Ectodermal cell (in vitro differentiated cells): ENCODE measurements at regions not wholly inside any gene's neighbourhood (a gene's known extent, or its start where the extent isn't known, plus 50 kb on each side); places are given as distances from the start of the nearest gene placed in this dataset.
"Not testable (repeated sequence)": the region's sequence is repeated elsewhere in the genome, so short reads cannot be mapped to it uniquely, and the experiment has no call there.

ENCODE experiments used
- H3K27ac ChIP-seq: 2 replicates; pipeline ENCODE4 v1.7.0; 2013; ENCODE audit warnings: mild to moderate bottlenecking, low read depth, low read length; ENCODE audit not compliant: insufficient read depth, poor library complexity, severe bottlenecking
- H3K27me3 ChIP-seq: 2 replicates; pipeline ENCODE4 v1.7.0; 2013; ENCODE audit warnings: mild to moderate bottlenecking, low read length; ENCODE audit not compliant: insufficient read depth, control insufficient read depth, poor library complexity, severe bottlenecking
- H3K36me3 ChIP-seq: one replicate; pipeline ENCODE4 v1.7.0; 2013; ENCODE audit warnings: low read length; ENCODE audit not compliant: control insufficient read depth, insufficient read depth
- H3K4me1 ChIP-seq: one replicate; pipeline ENCODE4 v1.7.0; 2013; ENCODE audit warnings: low read length; ENCODE audit not compliant: control insufficient read depth, insufficient read depth
- H3K4me3 ChIP-seq: 2 replicates; pipeline ENCODE4 v1.7.0; 2013; ENCODE audit warnings: low read depth, low read length, control low read depth; ENCODE audit not compliant: insufficient read depth
- H3K9me3 ChIP-seq: 2 replicates; pipeline ENCODE4 v1.7.0; 2013; ENCODE audit warnings: mild to moderate bottlenecking, low read length, moderate library complexity; ENCODE audit not compliant: control insufficient read depth
- WGBS, 2 experiments: methylation state at CpG; one replicate each; pipeline ENCODE4 v1.1.7; 2013; ENCODE audit warnings: missing lambda C conversion rate in 2 of 2; 5-methylcytosine and 5-hydroxymethylcytosine counted together

DNA sequence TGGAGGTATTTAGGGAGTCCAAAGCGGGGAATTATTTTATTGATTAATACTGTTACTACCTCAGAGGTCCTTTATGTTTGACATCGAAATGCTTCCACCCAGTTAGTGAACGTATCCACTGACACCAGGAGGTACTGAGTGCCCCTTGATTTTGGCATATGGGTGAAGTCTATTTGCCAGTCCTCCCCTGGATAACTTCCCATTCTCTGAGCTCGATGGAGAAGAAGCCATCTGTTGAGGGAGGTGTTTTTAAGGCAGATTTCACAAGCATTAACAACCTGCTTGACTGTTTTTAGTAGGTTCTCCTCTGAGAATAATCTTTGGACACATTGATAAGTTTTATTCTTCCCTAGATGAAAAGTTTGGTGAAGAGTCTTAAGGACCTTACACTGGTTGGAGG, 165.3 kb upstream of the NREP start:
- Histone ChIP-seq H3K27me3 (no peaks in the 10 kb centered on the region), H3K4me3 (no peak overlapping the region), H3K9me3 (no peaks in the 10 kb centered on the region), H3K27ac (no peak overlapping the region), H3K36me3 (no peaks in the 10 kb centered on the region), H3K4me1 (no peaks in the 10 kb centered on the region)
- WGBS, 2 experiments: 93 to 94% methylated on average over 4 of the region's 4 CpGs

DNA sequence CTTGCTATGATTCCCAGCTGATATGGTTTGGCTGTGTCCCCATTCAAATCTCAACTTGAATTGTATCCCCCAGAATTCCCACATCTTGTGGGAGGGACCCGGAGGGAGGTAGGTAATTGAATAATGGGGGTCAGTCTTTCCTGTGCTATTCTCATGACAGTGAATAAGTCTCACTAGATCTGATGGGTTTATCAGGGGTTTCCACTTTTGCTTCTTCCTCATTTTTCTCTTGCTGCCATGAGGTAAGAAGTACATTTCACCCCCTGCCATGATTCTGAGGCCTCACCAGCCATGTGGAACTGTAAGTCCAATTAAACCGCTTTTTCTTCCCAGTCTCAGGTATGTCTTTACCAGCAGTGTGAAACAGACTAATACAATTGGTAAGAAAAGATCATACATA, 164.7 kb upstream of the NREP start:
- H3K4me1 ChIP-seq, H3K4me3 ChIP-seq, H3K9me3 ChIP-seq, H3K27ac ChIP-seq, H3K27me3 ChIP-seq, H3K36me3 ChIP-seq: not testable (repeated sequence)
- 91 to 100% methylated on average over 1 to 2 of the region's 2 CpGs for WGBS, 2 experiments

DNA sequence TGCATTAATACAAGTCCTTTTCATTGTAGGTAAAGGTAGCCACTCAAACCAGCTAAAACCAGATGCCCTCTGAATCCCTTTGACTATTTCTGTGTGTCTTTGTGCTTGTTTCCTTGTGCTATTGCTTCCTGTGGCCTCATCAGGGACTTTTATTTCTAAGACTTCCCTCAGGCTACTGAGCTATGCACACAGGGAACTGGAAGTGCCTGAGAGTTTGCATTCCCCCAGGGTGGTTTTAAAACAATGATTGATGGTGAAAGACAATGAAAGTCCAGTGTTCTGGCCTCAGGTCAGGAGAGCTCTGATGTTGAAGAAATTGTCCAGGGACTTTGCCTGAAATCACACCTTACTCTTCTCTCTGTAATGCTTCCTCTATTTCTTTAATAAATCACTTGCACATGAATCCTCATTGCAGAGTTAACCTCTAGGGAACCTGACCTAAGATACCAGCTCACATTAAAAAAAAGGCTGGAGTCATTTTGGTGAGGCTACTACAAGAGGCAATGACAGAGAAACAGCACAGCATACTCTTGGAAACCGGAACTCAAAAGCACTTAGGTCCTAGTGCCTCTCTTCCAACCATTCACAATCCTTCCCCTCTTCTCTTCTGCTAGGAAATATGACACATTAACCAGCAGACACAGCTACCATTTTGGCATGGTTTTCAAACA, 158.1 kb upstream of the NREP start:
- H3K4me3 ChIP-seq: no peak overlapping the region
- no peak overlapping the region for H3K27ac ChIP-seq
- no peaks in the 10 kb centered on the region for H3K4me1 ChIP-seq
- WGBS, 2 experiments: 85 to 96% methylated on average over 1 of the region's 1 CpG
- H3K9me3 ChIP-seq: no peaks in the 10 kb centered on the region
- no peaks in the 10 kb centered on the region for H3K27me3 ChIP-seq
- H3K36me3 ChIP-seq: no peaks in the 10 kb centered on the region

DNA sequence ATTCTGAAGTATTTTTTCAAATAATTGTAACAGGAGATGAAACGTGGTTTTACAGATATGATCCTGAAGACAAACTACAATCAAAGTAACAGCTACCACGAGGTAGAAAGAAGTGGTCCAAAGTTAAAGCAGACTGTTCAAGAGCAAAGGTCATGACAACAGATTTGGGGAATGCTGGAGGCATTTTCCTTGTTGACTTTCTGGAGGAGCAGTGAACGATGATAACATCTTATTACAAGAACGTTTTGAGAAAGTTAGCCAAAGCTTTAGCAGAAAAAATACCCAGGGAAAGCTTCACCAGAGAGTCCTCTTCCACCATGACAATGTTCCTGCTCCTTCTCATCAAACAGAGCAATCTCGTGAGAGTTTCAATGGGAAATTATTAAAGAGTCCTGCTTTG, 145.4 kb upstream of the NREP start:
- Histone ChIP-seq H3K4me1 (no peaks in the 10 kb centered on the region), H3K9me3 (no peaks in the 10 kb centered on the region), H3K27ac (no peak overlapping the region), H3K4me3 (no peak overlapping the region), H3K36me3 (no peaks in the 10 kb centered on the region), H3K27me3 (no peaks in the 10 kb centered on the region)
- WGBS, 2 experiments: 89 to 90% methylated on average over 4 to 5 of the region's 5 CpGs

DNA sequence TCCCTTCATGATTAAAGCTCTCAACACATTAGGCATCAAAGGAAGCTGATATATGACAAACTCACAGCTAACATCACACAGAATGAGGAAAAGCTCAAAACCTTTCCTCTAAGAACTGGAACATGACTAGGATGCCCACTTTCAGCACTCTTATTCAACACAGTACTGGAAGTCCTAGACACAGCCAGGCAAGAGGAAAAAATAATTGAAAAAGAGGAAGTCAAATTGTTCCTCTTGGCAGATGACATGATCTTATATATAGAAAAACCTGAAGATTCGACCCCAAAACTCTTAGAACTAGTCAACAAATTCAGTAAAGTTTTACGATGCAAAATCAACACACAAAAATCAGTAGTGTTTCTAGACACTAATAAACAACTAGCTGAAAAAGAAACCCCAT, 144.3 kb upstream of the NREP start:
- no peaks in the 10 kb centered on the region for H3K27me3 ChIP-seq
- no peaks in the 10 kb centered on the region for H3K4me1 ChIP-seq
- H3K27ac ChIP-seq: no peak overlapping the region
- H3K4me3 ChIP-seq: no peak overlapping the region
- H3K36me3 ChIP-seq: no peaks in the 10 kb centered on the region
- H3K9me3 ChIP-seq: no peaks in the 10 kb centered on the region
- 85 to 100% methylated on average over 1 of the region's 2 CpGs for WGBS, 2 experiments

DNA sequence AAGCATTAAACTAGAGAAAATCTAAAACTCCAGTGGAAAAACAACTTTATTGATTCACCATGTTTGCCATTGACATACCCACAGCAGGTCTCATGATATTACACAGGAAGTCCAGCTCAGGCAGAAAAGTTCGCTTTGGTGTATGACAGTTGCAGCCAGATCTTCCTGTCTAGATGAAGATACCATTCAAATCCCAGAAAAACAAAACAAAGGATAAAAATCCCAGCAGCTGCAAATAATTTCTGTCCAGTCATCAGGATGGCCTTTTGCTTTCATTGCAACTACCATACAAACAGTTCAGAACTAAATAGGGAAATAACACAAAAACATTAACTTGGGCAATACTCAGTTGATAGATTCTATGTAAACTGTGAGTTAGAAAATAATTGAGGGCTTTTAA, 136.0 kb upstream of the NREP start:
- Histone ChIP-seq H3K4me3 (no peak overlapping the region), H3K4me1 (no peaks in the 10 kb centered on the region), H3K27me3 (no peaks in the 10 kb centered on the region), H3K36me3 (no peaks in the 10 kb centered on the region), H3K9me3 (no peaks in the 10 kb centered on the region), H3K27ac (no peak overlapping the region)
- WGBS, 2 experiments: 86 to 95% methylated on average over 1 of the region's 1 CpG

DNA sequence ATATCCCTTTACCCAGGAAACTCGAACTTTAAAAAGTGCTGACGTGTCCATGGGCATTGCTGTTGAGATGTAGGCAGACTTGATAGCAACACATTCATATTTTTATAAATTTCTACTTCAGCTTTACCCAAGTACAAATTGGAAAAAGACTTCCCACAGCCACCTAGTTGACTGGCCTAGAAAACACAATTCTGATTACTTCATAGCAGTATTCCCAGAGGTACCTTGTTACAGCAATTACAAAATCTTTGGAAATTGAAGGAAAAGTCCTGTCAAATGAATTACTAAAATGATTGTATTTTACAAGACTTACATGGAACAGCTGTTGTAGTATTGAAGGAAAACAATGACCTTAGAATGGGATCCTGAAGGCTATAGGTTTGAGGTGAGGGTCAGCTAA, 130.7 kb upstream of the NREP start:
- Histone ChIP-seq H3K27ac (no peak overlapping the region), H3K27me3 (no peaks in the 10 kb centered on the region), H3K4me3 (no peak overlapping the region), H3K9me3 (no peaks in the 10 kb centered on the region), H3K4me1 (no peaks in the 10 kb centered on the region), H3K36me3 (no peaks in the 10 kb centered on the region)
- 94 to 96% methylated on average over 2 of the region's 2 CpGs for WGBS, 2 experiments

DNA sequence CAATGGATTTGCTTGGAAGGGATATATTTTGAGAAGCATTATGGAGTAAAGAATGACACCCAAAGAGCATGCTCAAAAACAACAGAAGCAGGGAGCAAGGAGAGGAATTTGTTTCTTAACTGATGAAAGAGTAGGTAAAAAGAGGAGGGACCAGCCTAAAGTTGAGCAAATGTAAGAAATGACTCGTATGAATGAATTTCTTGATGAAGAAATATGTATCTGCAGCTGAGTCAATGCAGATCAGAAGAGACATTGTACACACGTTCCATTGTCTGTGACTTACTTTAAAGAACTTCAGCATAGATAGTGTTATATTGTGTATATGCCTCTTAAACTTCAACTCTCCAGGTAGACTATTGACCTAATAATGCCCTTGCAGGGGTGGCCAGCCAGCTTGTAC, 112.7 kb upstream of the NREP start:
- WGBS, 2 experiments: 80 to 97% methylated on average over 2 of the region's 2 CpGs
- Histone ChIP-seq H3K4me1 (no peaks in the 10 kb centered on the region), H3K27me3 (no peaks in the 10 kb centered on the region), H3K4me3 (no peak overlapping the region), H3K27ac (no peak overlapping the region), H3K9me3 (no peaks in the 10 kb centered on the region), H3K36me3 (no peaks in the 10 kb centered on the region)

DNA sequence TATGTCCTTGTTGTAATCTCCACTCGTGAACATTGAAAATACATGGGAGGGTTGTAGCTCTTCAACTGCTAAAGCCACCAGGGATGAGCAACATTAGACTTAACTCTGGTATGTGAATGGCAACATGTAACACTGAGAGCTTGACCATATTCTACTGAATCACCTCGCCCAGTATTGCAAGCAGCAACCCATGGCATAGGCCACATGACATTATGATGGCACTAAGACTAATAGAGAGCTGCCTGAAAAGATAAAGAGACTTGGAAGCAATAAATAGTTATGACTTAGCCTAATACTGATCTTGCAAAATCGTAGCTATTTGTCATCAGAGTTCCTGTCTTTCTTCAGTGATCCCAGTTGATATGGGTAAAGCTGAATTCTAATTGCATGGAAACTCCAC, 108.4 kb upstream of the NREP start:
- H3K9me3 ChIP-seq: no peaks in the 10 kb centered on the region
- no peaks in the 10 kb centered on the region for H3K27me3 ChIP-seq
- H3K27ac ChIP-seq: no peak overlapping the region
- H3K4me1 ChIP-seq: no peaks in the 10 kb centered on the region
- no peak overlapping the region for H3K4me3 ChIP-seq
- H3K36me3 ChIP-seq: no peaks in the 10 kb centered on the region
- 85 to 88% methylated on average over 3 of the region's 3 CpGs for WGBS, 2 experiments

DNA sequence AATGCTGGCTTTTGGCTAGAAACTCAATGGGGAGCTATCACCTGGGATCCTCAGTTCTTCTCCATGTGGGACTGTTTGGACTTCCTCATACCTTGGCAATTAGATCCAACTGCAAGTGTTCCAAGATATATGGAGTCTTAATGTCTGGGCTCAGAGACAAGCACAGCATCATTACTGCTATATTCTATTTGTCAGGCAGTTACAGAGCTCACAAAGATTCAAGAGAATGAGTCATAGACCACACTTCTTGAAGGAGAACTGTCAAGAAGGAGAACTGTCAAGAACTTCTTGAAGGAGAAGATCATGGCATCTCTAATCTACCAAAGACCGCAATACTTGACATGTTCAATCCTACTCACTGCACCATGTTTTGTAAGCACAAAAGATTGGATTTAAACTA, 106.8 kb upstream of the NREP start:
- Histone ChIP-seq H3K27me3 (no peaks in the 10 kb centered on the region), H3K4me3 (no peak overlapping the region), H3K27ac (no peak overlapping the region), H3K36me3 (no peaks in the 10 kb centered on the region), H3K4me1 (no peaks in the 10 kb centered on the region), H3K9me3 (no peaks in the 10 kb centered on the region)
- 80 to 92% methylated on average over 1 of the region's 1 CpG for WGBS, 2 experiments
